GM21529 (cell line): ENCODE measurements at regions not wholly inside any gene's neighbourhood (a gene's known extent, or its start where the extent isn't known, plus 50 kb on each side); places are given as distances from the start of the nearest gene placed in this dataset.
"Not testable (repeated sequence)": the region's sequence is repeated elsewhere in the genome, so short reads cannot be mapped to it uniquely, and the experiment has no call there.

Source experiments
- ATAC-seq: cut with Tn5 transposase; IDR thresholded peaks from one replicate; pipeline ENCODE4 v1.9.1; 2021; ENCODE audit not compliant: unreplicated experiment

DNA sequence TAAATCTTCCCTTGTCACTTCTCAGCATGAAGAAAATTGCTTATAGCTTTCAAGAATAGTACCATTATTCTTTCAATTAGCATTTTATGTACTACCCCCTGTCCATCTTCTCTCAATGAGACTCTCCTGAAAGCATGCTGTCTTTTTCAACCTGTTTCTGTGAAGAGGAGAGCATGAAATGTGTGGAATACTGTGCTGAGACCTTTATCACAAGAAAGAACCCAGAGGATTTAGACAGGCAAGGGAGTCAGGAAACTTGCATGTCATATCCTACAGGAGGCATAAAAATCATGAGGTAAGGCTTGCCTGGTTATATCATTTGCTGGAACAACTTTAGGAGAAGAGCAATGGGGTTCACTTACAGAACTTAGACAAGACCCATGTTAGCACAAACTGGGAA lies 56.7 kb upstream of the LPAR1 start:
- no peak for ATAC-seq

GRCh38 chr9:111094433-111094924 lies 56.2 kb upstream of the LPAR1 start:
- no peak for ATAC-seq

DNA sequence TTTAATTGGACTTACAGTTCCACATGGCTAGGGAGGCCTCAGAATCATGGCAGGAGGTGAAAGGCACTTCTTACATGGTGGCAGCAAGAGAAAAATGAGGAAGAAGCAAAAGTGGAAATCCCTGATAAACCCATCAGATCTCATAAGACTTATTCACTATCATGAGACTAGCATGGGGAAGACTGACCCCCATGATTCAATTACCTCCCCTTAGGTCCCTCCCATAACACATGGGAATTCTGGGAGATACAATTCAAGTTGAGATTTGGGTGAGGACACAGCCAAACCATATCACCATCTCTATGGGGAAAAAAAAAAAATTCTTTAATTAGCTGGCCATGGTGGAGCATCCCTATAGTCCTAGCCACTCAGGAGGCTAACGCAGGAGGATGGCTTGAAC lies 53.9 kb upstream of the LPAR1 start:
- ATAC-seq, result not testable (repeated sequence)
